Keratinocyte (primary cell): ENCODE measurements at regions not wholly inside any gene's neighbourhood (a gene's known extent, or its start where the extent isn't known, plus 50 kb on each side); places are given as distances from the start of the nearest gene placed in this dataset.

ENCODE experiments used
- DNase-seq: peaks from one replicate; pipeline ENCODE4 v3.0.0-alpha.2; 2011; ENCODE audit warnings: low read depth, missing footprints, low spot score
- FAIRE-seq: peaks from 2 replicates; lab custom pipeline; 2011; peaks lifted over from hg19 to GRCh38; lab: Jason Lieb, UNC
- H2AFZ ChIP-seq: 2 replicates; pipeline ENCODE4 v1.6.0; 2012; ENCODE audit warnings: low read length, control low read depth, inconsistent platforms; ENCODE audit not compliant: control insufficient read depth
- H3K27ac ChIP-seq: 2 replicates; pipeline ENCODE4 v1.5.1; 2011; ENCODE audit warnings: low read length; ENCODE audit not compliant: control insufficient read depth, insufficient read depth
- H3K27me3 ChIP-seq: 3 replicates; pipeline ENCODE4 v1.6.0; 2011; ENCODE audit warnings: low read length; ENCODE audit not compliant: control insufficient read depth, insufficient read depth; ENCODE audit errors: extremely low read depth
- H3K36me3 ChIP-seq, 2 experiments: 2 replicates in 1 of 2; 3 replicates in 1 of 2; pipeline ENCODE4 v1.5.1; 2011; ENCODE audit warnings: low read length in 2 of 2, mild to moderate bottlenecking in 1 of 2; ENCODE audit not compliant: control insufficient read depth in 2 of 2, insufficient read depth in 2 of 2; ENCODE audit errors: extremely low read depth in 1 of 2
- H3K4me1 ChIP-seq: 3 replicates; pipeline ENCODE4 v1.5.1; 2011; ENCODE audit warnings: low read length; ENCODE audit not compliant: control insufficient read depth, insufficient read depth; ENCODE audit errors: extremely low read depth
- H3K4me2 ChIP-seq: 3 replicates; pipeline ENCODE4 v1.6.0; 2011; ENCODE audit warnings: low read depth, low read length; ENCODE audit not compliant: control insufficient read depth, insufficient read depth; ENCODE audit errors: extremely low read depth
- H3K4me3 ChIP-seq, 3 experiments: fragments of 200-600 bp in 1 of 3; sonication (generic) in 1 of 3; 2 replicates in 2 of 3; 3 replicates in 1 of 3; pipeline ENCODE4 v1.5.1; 2011 to 2016; ENCODE audit warnings: low read length in 3 of 3, mild to moderate bottlenecking in 3 of 3, control low read depth in 2 of 3, inconsistent platforms in 1 of 3, low read depth in 1 of 3, mixed read lengths in 1 of 3, mixed run types in 1 of 3, moderate library complexity in 1 of 3; ENCODE audit not compliant: control insufficient read depth in 2 of 3, insufficient read depth in 2 of 3; ENCODE audit errors: extremely low read depth in 1 of 3
- H3K79me2 ChIP-seq: 2 replicates; pipeline ENCODE4 v1.6.0; 2012; ENCODE audit warnings: low read length; ENCODE audit not compliant: control insufficient read depth, insufficient read depth
- H3K9ac ChIP-seq: 3 replicates; pipeline ENCODE4 v1.6.0; 2011; ENCODE audit warnings: low read length; ENCODE audit not compliant: control insufficient read depth, insufficient read depth; ENCODE audit errors: extremely low read depth
- H3K9me1 ChIP-seq: 3 replicates; pipeline ENCODE4 v1.6.0; 2011; ENCODE audit warnings: low read length; ENCODE audit not compliant: control insufficient read depth, insufficient read depth; ENCODE audit errors: extremely low read depth
- H3K9me3 ChIP-seq: 2 replicates; pipeline ENCODE4 v1.5.1; 2012; ENCODE audit warnings: low read depth, low read length; ENCODE audit not compliant: control insufficient read depth
- H4K20me1 ChIP-seq: 3 replicates; pipeline ENCODE4 v1.6.0; 2011; ENCODE audit warnings: low read length; ENCODE audit not compliant: control insufficient read depth, insufficient read depth; ENCODE audit errors: extremely low read depth
- EZH2 ChIP-seq: IDR thresholded peaks from one replicate; pipeline ENCODE4 v1.6.1; 2012; ENCODE audit warnings: inconsistent platforms, mild to moderate bottlenecking, low read length, moderate library complexity
- dilution Hi-C: fragments of 300-500 bp; cut with MboI; formaldehyde crosslinking; loops from one replicate; pipeline ENCODE4 v1.7.0; 2020; ENCODE audit warnings: low sequenced_read_pairs; ENCODE audit not compliant: extremely low pct_ligation_motif_present
- TF ChIP-seq, protein P1 (sequence below), 3 experiments: IDR thresholded peaks in 1 of 3; conservative IDR thresholded peaks in 1 of 3; optimal IDR thresholded peaks in 1 of 3; 2 replicates in 2 of 3; 3 replicates in 1 of 3; pipeline versions ENCODE3 to v1.5.1; 2011; ENCODE audit warnings: low read length in 3 of 3, mild to moderate bottlenecking in 3 of 3, moderate library complexity in 2 of 3, control low read depth in 1 of 3, inconsistent platforms in 1 of 3; ENCODE audit not compliant: insufficient read depth in 2 of 3; ENCODE audit errors: extremely low read depth in 1 of 3

DNA sequence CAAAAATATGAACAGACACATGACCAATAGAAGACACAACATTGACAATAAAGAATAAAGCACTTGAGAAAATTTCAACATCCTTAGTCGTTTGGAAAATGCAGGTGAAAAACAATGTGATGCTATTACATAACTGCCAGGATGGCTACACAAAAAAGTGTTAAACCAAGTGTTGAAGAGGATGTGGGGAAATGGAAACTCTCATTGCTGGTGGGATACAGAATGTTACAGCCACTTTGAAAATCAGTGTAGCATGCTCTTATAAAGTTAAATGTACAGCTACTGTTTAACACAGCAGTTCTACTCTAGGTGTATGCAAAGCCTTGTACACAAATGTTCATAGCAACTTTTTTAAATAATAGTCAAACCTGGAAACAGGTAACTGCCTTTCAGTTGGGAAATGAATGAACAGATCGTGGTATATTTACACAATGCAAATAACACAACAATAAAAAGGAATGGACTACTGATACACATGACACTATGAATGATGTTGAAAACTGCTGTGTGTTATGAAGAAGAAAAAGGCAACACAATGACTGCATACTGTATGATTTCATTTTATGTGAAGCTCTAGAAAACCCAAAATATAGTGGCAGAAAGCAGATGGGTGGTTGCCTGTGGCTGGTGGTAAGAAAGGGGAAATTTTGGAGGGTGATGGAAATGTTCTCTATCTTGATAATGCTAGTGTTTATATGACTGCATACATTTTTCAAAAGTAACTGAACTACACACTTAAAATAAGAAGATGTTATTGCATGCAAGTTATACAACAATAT lies 102.2 kb upstream of the VIPR2 start:
- H3K27ac ChIP-seq: no peak overlapping the region
- FAIRE-seq: no peak
- TF ChIP-seq EZH2: no peak
- TF ChIP-seq, protein P1, sequence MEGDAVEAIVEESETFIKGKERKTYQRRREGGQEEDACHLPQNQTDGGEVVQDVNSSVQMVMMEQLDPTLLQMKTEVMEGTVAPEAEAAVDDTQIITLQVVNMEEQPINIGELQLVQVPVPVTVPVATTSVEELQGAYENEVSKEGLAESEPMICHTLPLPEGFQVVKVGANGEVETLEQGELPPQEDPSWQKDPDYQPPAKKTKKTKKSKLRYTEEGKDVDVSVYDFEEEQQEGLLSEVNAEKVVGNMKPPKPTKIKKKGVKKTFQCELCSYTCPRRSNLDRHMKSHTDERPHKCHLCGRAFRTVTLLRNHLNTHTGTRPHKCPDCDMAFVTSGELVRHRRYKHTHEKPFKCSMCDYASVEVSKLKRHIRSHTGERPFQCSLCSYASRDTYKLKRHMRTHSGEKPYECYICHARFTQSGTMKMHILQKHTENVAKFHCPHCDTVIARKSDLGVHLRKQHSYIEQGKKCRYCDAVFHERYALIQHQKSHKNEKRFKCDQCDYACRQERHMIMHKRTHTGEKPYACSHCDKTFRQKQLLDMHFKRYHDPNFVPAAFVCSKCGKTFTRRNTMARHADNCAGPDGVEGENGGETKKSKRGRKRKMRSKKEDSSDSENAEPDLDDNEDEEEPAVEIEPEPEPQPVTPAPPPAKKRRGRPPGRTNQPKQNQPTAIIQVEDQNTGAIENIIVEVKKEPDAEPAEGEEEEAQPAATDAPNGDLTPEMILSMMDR (optimal IDR thresholded peaks at IDR 0.05 in 1 of 3, IDR thresholded peaks at IDR 0.05 in 1 of 3, conservative IDR thresholded peaks at IDR 0.05 in 1 of 3; ENCODE audit: extremely low read depth in 1 of 3, insufficient read depth in 2 of 3, low read length in 3 of 3): no peak
- no peaks in the 10 kb centered on the region for H3K9me3 ChIP-seq
- no peaks in the 10 kb centered on the region for H3K4me1 ChIP-seq
- H3K9ac ChIP-seq: no peak overlapping the region
- no peak overlapping the region for H2AFZ ChIP-seq
- H3K36me3 ChIP-seq: no peaks in the 10 kb centered on the region
- H3K79me2 ChIP-seq: no peaks in the 10 kb centered on the region
- no peak overlapping the region for H3K4me2 ChIP-seq
- no peaks in the 10 kb centered on the region for H4K20me1 ChIP-seq
- no peak overlapping the region for H3K4me3 ChIP-seq
- H3K27me3 ChIP-seq: no peaks in the 10 kb centered on the region
- no peaks in the 10 kb centered on the region for H3K9me1 ChIP-seq
- dilution Hi-C loops: no loop called here
- no peak for DNase-seq

DNA sequence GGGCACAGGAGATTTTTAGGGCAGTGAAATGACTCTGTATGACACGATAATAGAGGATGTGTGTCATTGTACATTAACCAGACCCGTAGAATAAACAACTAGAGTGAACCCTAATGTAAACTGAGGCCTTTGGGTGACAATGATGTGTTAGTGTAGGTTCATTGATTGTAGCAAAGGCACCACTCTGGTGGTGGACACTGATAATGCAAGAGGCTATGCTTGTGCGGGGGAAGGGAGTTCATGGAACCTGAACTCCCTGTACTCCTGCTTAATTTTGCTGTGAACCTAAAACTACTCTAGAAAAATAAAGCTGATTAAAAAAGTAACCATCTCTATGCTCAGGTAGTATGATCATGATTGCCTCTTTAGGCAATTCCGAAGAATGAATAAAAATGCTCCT lies 96.3 kb upstream of the VIPR2 start:
- no peaks in the 10 kb centered on the region for H3K79me2 ChIP-seq
- DNase-seq: no peak
- no peaks in the 10 kb centered on the region for H3K9me1 ChIP-seq
- H3K27me3 ChIP-seq: no peaks in the 10 kb centered on the region
- H3K9me3 ChIP-seq: no peaks in the 10 kb centered on the region
- H3K36me3 ChIP-seq: no peaks in the 10 kb centered on the region
- no peaks in the 10 kb centered on the region for H3K4me1 ChIP-seq
- no peak overlapping the region for H3K4me2 ChIP-seq
- H3K9ac ChIP-seq: no peak overlapping the region
- no peak for TF ChIP-seq EZH2
- TF ChIP-seq, protein P1 (optimal IDR thresholded peaks at IDR 0.05 in 1 of 3, IDR thresholded peaks at IDR 0.05 in 1 of 3, conservative IDR thresholded peaks at IDR 0.05 in 1 of 3; ENCODE audit: extremely low read depth in 1 of 3, insufficient read depth in 2 of 3, low read length in 3 of 3): no peak
- H3K27ac ChIP-seq: no peak overlapping the region
- dilution Hi-C loops: no loop called here
- FAIRE-seq: no peak
- H4K20me1 ChIP-seq: no peaks in the 10 kb centered on the region
- H2AFZ ChIP-seq: no peak overlapping the region
- no peak overlapping the region for H3K4me3 ChIP-seq
